ENCODE measurements at regions not wholly inside any gene's neighbourhood (a gene's known extent, or its start where the extent isn't known, plus 50 kb on each side); places are given as distances from the start of the nearest gene placed in this dataset.
A peak's percentile ranks its signal among the peaks of the same experiment; 100 is the strongest.
"Not testable (repeated sequence)": the region's sequence is repeated elsewhere in the genome, so short reads cannot be mapped to it uniquely, and the experiment has no call there.

GRCh38 chr21:33994373-33994772 is 78.8 kb upstream of the ATP5PO start:
- no peak for DNase-seq (ENCODE audit: low read depth in 2 of 2)

GRCh38 chr21:33993286-33994231 is 78.0 kb upstream of the ATP5PO start:
- DNase-seq (ENCODE audit: low read depth in 2 of 2): no peak

GRCh38 chr21:33992412-33992811 is 76.8 kb upstream of the ATP5PO start:
- not testable (repeated sequence) for DNase-seq (ENCODE audit: low read depth in 2 of 2)

GRCh38 chr21:33991133-33991532 is 75.5 kb upstream of the ATP5PO start:
- DNase-seq (ENCODE audit: low read depth in 2 of 2): no peak

- DNase-seq (ENCODE audit: low read depth in 2 of 2): no peak
Observed at GRCh38 chr21:33989440-33989839, 73.8 kb upstream of the ATP5PO start.

GRCh38 chr21:33988237-33989017 is 72.8 kb upstream of the ATP5PO start:
- no peak for DNase-seq (ENCODE audit: low read depth in 2 of 2)

GRCh38 chr21:33987461-33987860 is 71.9 kb upstream of the ATP5PO start:
- no peak for DNase-seq (ENCODE audit: low read depth in 2 of 2)

GRCh38 chr21:33985117-33986050 is 69.8 kb upstream of the ATP5PO start:
- no peak for DNase-seq (ENCODE audit: low read depth in 2 of 2)

- no peak for DNase-seq (ENCODE audit: low read depth in 2 of 2)
Observed at GRCh38 chr21:33984021-33984481, 68.4 kb upstream of the ATP5PO start.

GRCh38 chr21:33981391-33982101 is 65.9 kb upstream of the ATP5PO start:
- DNase-seq (ENCODE audit: low read depth in 2 of 2): no peak

- no peak for DNase-seq (ENCODE audit: low read depth in 2 of 2)
Observed at GRCh38 chr21:33980276-33980916, 64.8 kb upstream of the ATP5PO start.

GRCh38 chr21:33978585-33978984 is 63.0 kb upstream of the ATP5PO start:
- DNase-seq (ENCODE audit: low read depth in 2 of 2): no peak

GRCh38 chr21:33977721-33978369 is 62.2 kb upstream of the ATP5PO start:
- DNase-seq (ENCODE audit: low read depth in 2 of 2): no peak

GRCh38 chr21:33977017-33977720 is 61.6 kb upstream of the ATP5PO start:
- DNase-seq (ENCODE audit: low read depth in 2 of 2): no peak

- DNase-seq (ENCODE audit: low read depth in 2 of 2): peak; percentile 17 to 48
Observed at GRCh38 chr21:33976082-33977016, 60.7 kb upstream of the ATP5PO start.

- DNase-seq (ENCODE audit: low read depth in 2 of 2): peak; percentile 24 to 39
Observed at GRCh38 chr21:33975548-33976081, 60.0 kb upstream of the ATP5PO start.

- no peak for DNase-seq (ENCODE audit: low read depth in 2 of 2)
Observed at GRCh38 chr21:33974513-33975468, 59.2 kb upstream of the ATP5PO start.

All from stimulated activated CD4-positive, alpha-beta T cell treated with anti-CD3 and anti-CD28 coated beads, Interleukin-1b, Interleukin-23, amount 100 ng/mL, for 4 hours (primary cell).